Erythroblast (primary cell): ENCODE measurements at regions not wholly inside any gene's neighbourhood (a gene's known extent, or its start where the extent isn't known, plus 50 kb on each side); places are given as distances from the start of the nearest gene placed in this dataset.

Experiments
- GATA1 ChIP-seq: IDR thresholded peaks from 2 replicates; pipeline ENCODE4 v1.6.1; 2011; ENCODE audit warnings: low read depth, mild to moderate bottlenecking, control low read depth, low read length, moderate library complexity
- POLR2A ChIP-seq: IDR thresholded peaks from 2 replicates; pipeline ENCODE4 v1.6.1; 2011; ENCODE audit warnings: mild to moderate bottlenecking, low read length

- no peak for TF ChIP-seq POLR2A
- TF ChIP-seq GATA1 = no peak
Observed at GRCh38 chr2:2848621-2849333, 517.7 kb upstream of the MYT1L start.
